Vagina (tissue), 2 donors: ENCODE measurements at regions not wholly inside any gene's neighbourhood (a gene's known extent, or its start where the extent isn't known, plus 50 kb on each side); places are given as distances from the start of the nearest gene placed in this dataset.

Source experiments
- DNase-seq, 2 donors: peaks; one replicate each; pipeline ENCODE4 v3.0.0-alpha.2; 2017; ENCODE audit errors: extremely low spot score in 2 of 2
- H3K27ac ChIP-seq: fragments of 200-600 bp; sonication (generic); one replicate; pipeline ENCODE4 v1.5.1; 2019
- H3K27me3 ChIP-seq: fragments of 200-600 bp; sonication (generic); one replicate; pipeline ENCODE4 v1.5.1; 2019
- H3K36me3 ChIP-seq, 2 donors: fragments of 200-600 bp; sonication (generic); one replicate each; pipeline ENCODE4 v1.5.1; 2017 to 2019
- H3K4me1 ChIP-seq: fragments of 200-600 bp; sonication (generic); one replicate; pipeline ENCODE4 v1.5.1; 2019
- H3K4me3 ChIP-seq, 2 donors: fragments of 200-600 bp; sonication (generic); 1 replicate in 1 of 2; 2 replicates in 1 of 2; pipeline ENCODE4 v1.5.1; 2016 to 2019
- H3K9me3 ChIP-seq: fragments of 200-600 bp; sonication (generic); one replicate; pipeline ENCODE4 v1.5.1; 2019
- CTCF ChIP-seq, 3 experiments: fragments of 450-650 bp in 2 of 3; fragments of 200-600 bp in 1 of 3; sonication (generic) in 1 of 3; IDR thresholded peaks; one replicate each; pipeline ENCODE4 v1.5.1; 2017 to 2019; ENCODE audit warnings: antibody characterized with exemption in 3 of 3, mild to moderate bottlenecking in 2 of 3, moderate library complexity in 2 of 3
- POLR2A ChIP-seq, 2 donors: fragments of 450-650 bp; IDR thresholded peaks; one replicate each; pipeline ENCODE4 v1.6.1; 2017; ENCODE audit warnings: antibody characterized with exemption in 2 of 2, mild to moderate bottlenecking in 2 of 2, moderate library complexity in 2 of 2
- POLR2AphosphoS5 ChIP-seq, 2 donors: sonication (generic); formaldehyde crosslinking; IDR thresholded peaks; one replicate each; pipeline ENCODE4 v1.9.0; 2017; ENCODE audit warnings: antibody characterized with exemption in 2 of 2, mild to moderate bottlenecking in 2 of 2, low read depth in 1 of 2; ENCODE audit not compliant: insufficient read depth in 1 of 2
- intact Hi-C: fragments of 100-400 bp; cut with DNase I; formaldehyde crosslinking; loops from one replicate; pipeline ENCODE4 v1.15.1; 2023

DNA sequence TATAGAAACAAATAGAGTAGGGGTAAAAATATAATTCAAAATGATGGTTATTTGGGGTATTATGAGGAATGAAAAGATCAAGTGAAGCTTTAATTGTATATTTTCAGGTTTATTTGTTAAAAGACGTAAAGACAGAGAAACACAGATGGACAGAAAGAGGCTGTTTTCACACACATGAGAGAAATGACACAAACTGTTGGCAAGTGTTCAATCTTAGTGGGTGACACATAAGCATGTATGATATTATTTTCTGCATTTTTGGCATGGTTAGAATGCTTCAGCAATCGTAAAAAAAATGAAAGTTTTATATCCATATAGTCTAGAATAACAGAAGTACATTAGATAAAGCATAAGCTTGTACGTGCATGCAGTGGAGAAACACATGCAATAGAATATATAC, 464.4 kb upstream of the AKR1E2 start:
- Histone ChIP-seq H3K4me3 (no peak overlapping the region), H3K4me1 (no peaks in the 10 kb centered on the region), H3K27me3 (no peaks in the 10 kb centered on the region), H3K36me3 (no peaks in the 10 kb centered on the region), H3K9me3 (no peaks in the 10 kb centered on the region), H3K27ac (no peak overlapping the region)
- no peak for TF ChIP-seq POLR2AphosphoS5 (IDR thresholded peaks at IDR 0.05; ENCODE audit: insufficient read depth in 1 of 2, low read depth in 1 of 2)
- TF ChIP-seq CTCF (IDR thresholded peaks at IDR 0.05): no peak
- TF ChIP-seq POLR2A (IDR thresholded peaks at IDR 0.05): no peak
- intact Hi-C loops: no loop called here
- no peak for DNase-seq

- no peak for DNase-seq
- intact Hi-C loops: no loop called here
- Histone ChIP-seq H3K27me3 (no peaks in the 10 kb centered on the region), H3K4me1 (peaks cover 6% of the 10 kb centered on the region), H3K27ac (no peak overlapping the region), H3K4me3 (no peak overlapping the region), H3K36me3 (no peaks in the 10 kb centered on the region), H3K9me3 (no peaks in the 10 kb centered on the region)
- TF ChIP-seq CTCF (IDR thresholded peaks at IDR 0.05) (no peak), POLR2AphosphoS5 (IDR thresholded peaks at IDR 0.05; ENCODE audit: insufficient read depth in 1 of 2, low read depth in 1 of 2) (no peak), POLR2A (IDR thresholded peaks at IDR 0.05) (no peak)
These were observed 467.0 kb upstream of the AKR1E2 start for GRCh38 chr10:4359003-4359402.

DNA sequence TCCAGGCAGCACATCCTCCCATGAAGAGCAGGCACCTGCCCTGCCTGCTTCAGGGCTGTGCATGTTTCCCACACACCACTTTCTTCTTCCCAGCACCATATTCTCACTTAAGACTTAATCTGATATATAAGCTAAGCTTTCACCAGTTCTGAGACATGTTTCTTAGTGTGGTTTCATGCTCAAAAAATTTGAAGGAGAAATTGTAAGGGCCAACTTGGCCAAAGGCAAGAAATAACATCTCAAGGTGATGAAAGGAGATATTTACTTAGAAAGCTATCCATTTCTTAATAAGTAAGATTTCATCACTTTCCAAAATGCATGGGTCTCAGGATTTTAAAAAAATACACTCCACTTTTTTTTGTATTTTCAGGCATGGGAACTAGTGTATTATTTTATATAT, 468.1 kb upstream of the AKR1E2 start:
- intact Hi-C loops: no loop called here
- Histone ChIP-seq H3K27ac (no peak overlapping the region), H3K4me1 (peaks cover 14% of the 10 kb centered on the region), H3K36me3 (no peaks in the 10 kb centered on the region), H3K27me3 (no peaks in the 10 kb centered on the region), H3K4me3 (no peak overlapping the region), H3K9me3 (no peaks in the 10 kb centered on the region)
- TF ChIP-seq POLR2A (IDR thresholded peaks at IDR 0.05): no peak
- TF ChIP-seq CTCF (IDR thresholded peaks at IDR 0.05): no peak
- TF ChIP-seq POLR2AphosphoS5 (IDR thresholded peaks at IDR 0.05; ENCODE audit: insufficient read depth in 1 of 2, low read depth in 1 of 2): no peak
- DNase-seq: no peak

- DNase-seq: no peak
- intact Hi-C loops: no loop called here
- Histone ChIP-seq H3K4me3 (no peak overlapping the region), H3K27me3 (no peaks in the 10 kb centered on the region), H3K4me1 (peaks cover 23% of the 10 kb centered on the region), H3K36me3 (no peaks in the 10 kb centered on the region), H3K9me3 (no peaks in the 10 kb centered on the region), H3K27ac (no peak overlapping the region)
- no peak for TF ChIP-seq POLR2A (IDR thresholded peaks at IDR 0.05)
- TF ChIP-seq POLR2AphosphoS5 (IDR thresholded peaks at IDR 0.05; ENCODE audit: insufficient read depth in 1 of 2, low read depth in 1 of 2): no peak
- TF ChIP-seq CTCF (IDR thresholded peaks at IDR 0.05): no peak
These were observed 470.7 kb upstream of the AKR1E2 start for GRCh38 chr10:4355350-4355749.

GRCh38 chr10:4354382-4354812, 471.6 kb upstream of the AKR1E2 start:
- DNase-seq: no peak
- no peak overlapping the region for H3K27ac ChIP-seq
- H3K4me3 ChIP-seq: no peak overlapping the region
- H3K9me3 ChIP-seq: no peaks in the 10 kb centered on the region
- TF ChIP-seq POLR2A (IDR thresholded peaks at IDR 0.05) (no peak), POLR2AphosphoS5 (IDR thresholded peaks at IDR 0.05; ENCODE audit: insufficient read depth in 1 of 2, low read depth in 1 of 2) (no peak), CTCF (IDR thresholded peaks at IDR 0.05) (no peak)
- H3K36me3 ChIP-seq: no peaks in the 10 kb centered on the region
- no peaks in the 10 kb centered on the region for H3K27me3 ChIP-seq
- intact Hi-C loops: no loop called here
- H3K4me1 ChIP-seq: peaks cover 23% of the 10 kb centered on the region
